DOHH2 (cell line): ENCODE measurements at regions not wholly inside any gene's neighbourhood (a gene's known extent, or its start where the extent isn't known, plus 50 kb on each side); places are given as distances from the start of the nearest gene placed in this dataset.

ENCODE experiments used
- H3F3A ChIP-seq: fragments of 200-600 bp; sonication (generic), shearing (Covaris generic); 2 replicates; pipeline ENCODE4 v1.6.0; 2016; ENCODE audit warnings: antibody characterized with exemption, mild to moderate bottlenecking; ENCODE audit not compliant: control insufficient read depth, insufficient read depth
- H3K27ac ChIP-seq: fragments of 200-600 bp; sonication (generic); 2 replicates; pipeline ENCODE4 v1.5.1; 2014; ENCODE audit warnings: low read depth, mild to moderate bottlenecking, low read length, moderate library complexity
- H3K27me3 ChIP-seq: fragments of 200-600 bp; sonication (generic); 2 replicates; pipeline ENCODE4 v1.6.1; 2014; ENCODE audit warnings: mild to moderate bottlenecking, low read length, mixed read lengths; ENCODE audit not compliant: control insufficient read depth
- H3K36me3 ChIP-seq: fragments of 200-600 bp; sonication (generic); 2 replicates; pipeline ENCODE4 v1.6.1; 2014; ENCODE audit warnings: mild to moderate bottlenecking, low read length, moderate library complexity, mixed read lengths; ENCODE audit not compliant: control insufficient read depth
- H3K4me1 ChIP-seq: fragments of 200-600 bp; sonication (generic); 2 replicates; pipeline ENCODE4 v1.6.1; 2014; ENCODE audit warnings: mild to moderate bottlenecking, low read length, mixed read lengths; ENCODE audit not compliant: control insufficient read depth
- H3K4me2 ChIP-seq: fragments of 200-600 bp; sonication (generic); 2 replicates; pipeline ENCODE4 v1.6.0; 2014; ENCODE audit warnings: mild to moderate bottlenecking, low read length, moderate library complexity
- H3K4me3 ChIP-seq: fragments of 200-600 bp; sonication (generic); 2 replicates; pipeline ENCODE4 v1.5.1; 2014; ENCODE audit warnings: mild to moderate bottlenecking, low read length, mixed read lengths
- H3K79me2 ChIP-seq: fragments of 200-600 bp; sonication (generic); 2 replicates; pipeline ENCODE4 v1.6.1; 2014; ENCODE audit warnings: mild to moderate bottlenecking, low read length, mixed read lengths; ENCODE audit not compliant: control insufficient read depth
- H3K9me2 ChIP-seq: fragments of 200-600 bp; sonication (generic); replicated peaks from 2 replicates; pipeline ENCODE4 v1.6.1; 2014; ENCODE audit warnings: mild to moderate bottlenecking, low read length, mixed read lengths; ENCODE audit not compliant: control insufficient read depth
- H3K9me3 ChIP-seq: fragments of 200-600 bp; sonication (generic); 2 replicates; pipeline ENCODE4 v1.6.1; 2014; ENCODE audit warnings: antibody characterized with exemption, low read length, mixed read lengths; ENCODE audit not compliant: control insufficient read depth, insufficient read depth
- H4K20me1 ChIP-seq: fragments of 200-600 bp; sonication (generic); 2 replicates; pipeline ENCODE4 v1.6.0; 2014; ENCODE audit warnings: low read depth, mild to moderate bottlenecking, antibody characterized with exemption, low read length, moderate library complexity; ENCODE audit not compliant: control insufficient read depth, insufficient read depth
- EZH2phosphoT487 ChIP-seq: fragments of 200-600 bp; sonication (generic); IDR thresholded peaks from 2 replicates; pipeline ENCODE4 v1.6.1; 2017; ENCODE audit warnings: borderline replicate concordance, mild to moderate bottlenecking, antibody characterized with exemption, low read length, moderate library complexity, mixed read lengths
- TF ChIP-seq, protein P1 (sequence below): fragments of 200-600 bp; sonication (generic); IDR thresholded peaks from one replicate; pipeline ENCODE4 v1.5.1; 2014; ENCODE audit warnings: antibody characterized with exemption, mild to moderate bottlenecking, low read depth, low read length; ENCODE audit not compliant: poor library complexity, severe bottlenecking

DNA sequence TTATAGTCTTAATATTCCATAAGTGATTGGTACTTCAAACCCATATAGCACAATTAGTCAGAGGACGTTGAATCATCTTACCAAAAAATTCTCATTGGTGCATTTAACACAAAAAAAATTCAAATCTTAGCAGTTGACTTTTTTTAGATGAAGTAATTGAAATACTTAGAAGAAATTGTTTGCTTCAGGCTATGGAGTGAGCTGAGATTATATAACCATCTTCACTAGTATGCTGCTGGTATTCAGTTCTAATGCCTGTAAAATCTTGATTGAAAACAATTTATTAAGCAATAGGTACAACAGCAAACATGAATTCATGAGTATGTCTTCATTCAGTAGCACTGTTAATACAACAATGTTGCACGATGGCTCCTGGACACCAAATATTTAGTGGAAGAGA, 250.0 kb downstream of the GPM6A start:
- no peaks in the 10 kb centered on the region for H3K79me2 ChIP-seq
- no peaks in the 10 kb centered on the region for H3K36me3 ChIP-seq
- H3F3A ChIP-seq, result no peaks in the 10 kb centered on the region
- H3K4me2 ChIP-seq, result no peak overlapping the region
- no peak overlapping the region for H3K4me3 ChIP-seq
- H4K20me1 ChIP-seq, result no peaks in the 10 kb centered on the region
- no peaks in the 10 kb centered on the region for H3K27me3 ChIP-seq
- no peaks in the 10 kb centered on the region for H3K4me1 ChIP-seq
- no peaks in the 10 kb centered on the region for H3K9me2 ChIP-seq
- no peaks in the 10 kb centered on the region for H3K9me3 ChIP-seq
- TF ChIP-seq, protein P1, sequence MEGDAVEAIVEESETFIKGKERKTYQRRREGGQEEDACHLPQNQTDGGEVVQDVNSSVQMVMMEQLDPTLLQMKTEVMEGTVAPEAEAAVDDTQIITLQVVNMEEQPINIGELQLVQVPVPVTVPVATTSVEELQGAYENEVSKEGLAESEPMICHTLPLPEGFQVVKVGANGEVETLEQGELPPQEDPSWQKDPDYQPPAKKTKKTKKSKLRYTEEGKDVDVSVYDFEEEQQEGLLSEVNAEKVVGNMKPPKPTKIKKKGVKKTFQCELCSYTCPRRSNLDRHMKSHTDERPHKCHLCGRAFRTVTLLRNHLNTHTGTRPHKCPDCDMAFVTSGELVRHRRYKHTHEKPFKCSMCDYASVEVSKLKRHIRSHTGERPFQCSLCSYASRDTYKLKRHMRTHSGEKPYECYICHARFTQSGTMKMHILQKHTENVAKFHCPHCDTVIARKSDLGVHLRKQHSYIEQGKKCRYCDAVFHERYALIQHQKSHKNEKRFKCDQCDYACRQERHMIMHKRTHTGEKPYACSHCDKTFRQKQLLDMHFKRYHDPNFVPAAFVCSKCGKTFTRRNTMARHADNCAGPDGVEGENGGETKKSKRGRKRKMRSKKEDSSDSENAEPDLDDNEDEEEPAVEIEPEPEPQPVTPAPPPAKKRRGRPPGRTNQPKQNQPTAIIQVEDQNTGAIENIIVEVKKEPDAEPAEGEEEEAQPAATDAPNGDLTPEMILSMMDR, result no peak
- TF ChIP-seq EZH2phosphoT487, result no peak
- H3K27ac ChIP-seq, result no peak overlapping the region

GRCh38 chr4:175562542-175562941, 249.5 kb downstream of the GPM6A start:
- TF ChIP-seq, protein P1, result no peak
- no peak for TF ChIP-seq EZH2phosphoT487
- H3K4me1 ChIP-seq, result no peaks in the 10 kb centered on the region
- no peaks in the 10 kb centered on the region for H4K20me1 ChIP-seq
- no peaks in the 10 kb centered on the region for H3K27me3 ChIP-seq
- no peaks in the 10 kb centered on the region for H3K79me2 ChIP-seq
- no peaks in the 10 kb centered on the region for H3F3A ChIP-seq
- no peak overlapping the region for H3K4me2 ChIP-seq
- no peaks in the 10 kb centered on the region for H3K9me2 ChIP-seq
- H3K4me3 ChIP-seq, result no peak overlapping the region
- no peaks in the 10 kb centered on the region for H3K9me3 ChIP-seq
- no peaks in the 10 kb centered on the region for H3K36me3 ChIP-seq
- H3K27ac ChIP-seq, result no peak overlapping the region
